H1 (cell line): ENCODE measurements at regions not wholly inside any gene's neighbourhood (a gene's known extent, or its start where the extent isn't known, plus 50 kb on each side); places are given as distances from the start of the nearest gene placed in this dataset.

Experiments used
- BACH1 ChIP-seq: IDR thresholded peaks from 2 replicates; pipeline ENCODE4 v1.6.1; 2012; ENCODE audit warnings: low read length, improper control_type of control experiment
- CHD7 ChIP-seq: fragments of 300-600 bp; sonication (generic); IDR thresholded peaks from 2 replicates; pipeline ENCODE4 v1.7.1; 2012; ENCODE audit warnings: low read length, moderate library complexity, mild to moderate bottlenecking, inconsistent platforms; ENCODE audit not compliant: insufficient replicate concordance
- MAFK ChIP-seq: IDR thresholded peaks from 2 replicates; pipeline ENCODE4 v1.6.1; 2012; ENCODE audit warnings: low read depth, mild to moderate bottlenecking, improper control_type of control experiment, low read length
- TCF12 ChIP-seq: IDR thresholded peaks from 2 replicates; pipeline ENCODE4 v1.6.1; 2011; ENCODE audit warnings: low read depth, mild to moderate bottlenecking, low read length

- no peak for TF ChIP-seq CHD7
- TF ChIP-seq BACH1: no peak
- TF ChIP-seq MAFK: no peak
- TF ChIP-seq TCF12: no peak
Measured at GRCh38 chr4:107192601-107193000, 156.5 kb upstream of the DKK2 start (continued).
